HG03575 (cell line): ENCODE measurements at regions not wholly inside any gene's neighbourhood (a gene's known extent, or its start where the extent isn't known, plus 50 kb on each side); places are given as distances from the start of the nearest gene placed in this dataset.
"Not testable (repeated sequence)": the region's sequence is repeated elsewhere in the genome, so short reads cannot be mapped to it uniquely, and the experiment has no call there.

Experiments
- ATAC-seq: cut with Tn5 transposase; IDR thresholded peaks from one replicate; pipeline ENCODE4 v1.9.1; 2021; ENCODE audit not compliant: unreplicated experiment, insufficient number of reproducible peaks, low FRiP score; ENCODE audit errors: extremely low read depth

DNA sequence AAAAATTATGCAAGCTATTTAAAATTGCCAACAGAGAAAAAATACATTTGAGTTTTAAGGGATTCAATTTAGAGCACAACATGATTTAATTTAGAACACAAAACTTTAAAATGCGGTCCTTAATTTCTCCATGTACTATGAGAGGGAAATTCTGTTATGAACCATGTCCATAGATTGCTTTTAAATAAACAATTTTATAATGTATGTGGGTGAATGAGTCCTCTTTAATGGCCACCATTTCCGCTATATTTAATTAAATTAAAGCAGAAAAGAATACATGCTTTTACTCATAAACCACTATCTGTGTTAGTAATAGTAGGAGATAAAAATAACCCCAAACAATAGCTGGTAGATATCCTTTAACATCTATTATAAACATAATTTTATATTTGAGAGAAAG, 914.6 kb downstream of the LTN1 start:
- ATAC-seq = no peak

DNA sequence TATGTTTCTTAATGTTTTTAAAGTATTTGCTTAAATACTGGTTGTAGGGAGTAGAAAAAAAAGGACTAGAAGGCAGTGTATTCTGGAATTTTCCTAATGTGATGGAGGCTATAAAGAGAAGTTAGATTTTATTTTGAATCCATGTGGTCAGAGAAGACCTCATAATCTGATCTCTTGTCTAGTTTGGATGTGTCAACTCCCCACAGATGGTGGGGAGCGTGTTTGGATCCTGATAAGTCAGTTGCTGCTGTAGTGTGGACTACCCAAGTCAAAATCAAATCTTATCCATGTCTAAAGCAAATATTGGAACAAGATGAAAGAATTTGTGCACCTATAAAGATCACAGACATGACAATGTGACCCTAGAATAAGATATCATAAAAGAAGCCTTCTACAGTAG, 918.0 kb downstream of the LTN1 start:
- no peak for ATAC-seq

DNA sequence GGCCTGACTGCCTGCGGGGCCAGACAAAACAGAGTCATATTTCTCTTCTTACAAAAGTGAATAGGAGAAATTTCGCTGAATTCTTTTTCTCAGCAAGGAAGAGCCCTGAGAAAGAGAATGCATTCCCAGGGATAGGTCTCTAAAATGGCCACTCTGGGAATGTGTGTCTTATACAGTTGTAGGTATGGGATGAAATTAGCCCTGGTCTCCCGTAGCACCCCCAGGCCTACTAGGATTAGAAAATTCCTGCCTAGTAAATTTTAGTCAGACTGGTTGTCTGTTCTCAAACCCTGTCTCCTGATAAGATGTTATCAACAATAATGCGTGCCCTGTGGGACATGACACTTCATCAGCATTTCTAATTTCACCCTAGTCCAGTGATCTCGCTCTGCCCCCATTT, 920.1 kb downstream of the LTN1 start:
- no peak for ATAC-seq

DNA sequence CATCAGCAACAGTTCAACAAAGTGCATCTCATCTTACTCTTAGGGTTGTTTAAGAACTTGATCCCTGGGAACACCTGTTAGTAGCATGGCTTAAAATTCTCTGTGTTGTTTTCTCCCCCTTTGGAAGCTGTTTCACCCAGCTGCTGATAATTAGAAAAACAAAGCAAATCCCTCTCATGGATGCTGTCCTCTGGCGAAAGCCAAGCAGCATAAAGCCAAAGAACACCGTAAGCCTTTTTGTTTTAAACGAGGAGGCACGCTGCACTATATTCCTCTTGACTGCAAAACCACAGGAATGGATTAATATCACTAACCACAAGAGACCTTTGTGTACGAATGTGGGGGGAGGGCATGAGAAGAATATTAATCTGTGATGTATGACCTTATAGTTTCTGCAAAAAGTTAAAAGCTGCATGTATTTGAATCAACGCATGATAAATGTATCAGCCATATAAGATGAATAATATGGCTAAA, 923.2 kb downstream of the LTN1 start:
- ATAC-seq = no peak

DNA sequence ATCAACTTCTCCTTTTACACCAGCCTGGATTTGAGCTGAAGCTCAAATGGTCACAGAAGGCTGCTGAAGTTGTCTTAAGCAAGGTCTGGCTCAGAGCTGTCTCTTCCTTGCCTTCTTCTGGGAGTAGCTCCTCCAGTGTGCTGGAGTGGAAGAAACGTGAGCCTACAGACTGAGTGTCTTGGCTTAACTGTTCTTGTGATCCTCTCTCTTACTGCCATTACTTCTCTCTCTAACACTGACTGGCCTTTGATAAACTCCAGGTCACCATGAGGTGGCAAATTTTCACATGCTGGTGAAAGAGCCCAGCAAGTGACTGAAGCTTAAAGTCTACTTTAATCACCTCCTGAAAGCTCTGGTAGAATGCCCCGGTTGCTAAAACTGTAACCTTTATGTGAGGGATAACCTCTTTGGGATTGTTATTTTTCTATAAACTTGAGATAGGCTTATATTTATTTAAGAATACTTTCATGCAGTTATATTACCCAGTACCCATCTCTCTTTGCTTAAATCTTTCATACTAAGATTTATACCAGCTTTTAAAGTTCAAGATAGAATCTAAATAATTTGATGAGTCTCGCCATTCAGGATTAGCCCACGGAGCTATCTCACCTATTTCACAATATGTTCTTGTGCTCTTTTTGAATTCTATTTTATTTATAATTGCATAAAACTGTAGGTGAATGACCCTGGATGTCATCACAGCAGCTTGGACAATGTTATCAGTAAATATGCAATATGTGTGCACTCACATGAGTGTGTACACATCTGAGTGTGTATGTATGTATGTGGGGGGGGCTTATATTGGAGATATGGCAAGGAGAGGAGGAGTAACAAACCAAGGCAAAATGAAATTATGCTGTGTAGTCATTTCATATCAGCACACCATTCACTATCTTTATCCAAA, 924.0 kb downstream of the LTN1 start:
- ATAC-seq = no peak

DNA sequence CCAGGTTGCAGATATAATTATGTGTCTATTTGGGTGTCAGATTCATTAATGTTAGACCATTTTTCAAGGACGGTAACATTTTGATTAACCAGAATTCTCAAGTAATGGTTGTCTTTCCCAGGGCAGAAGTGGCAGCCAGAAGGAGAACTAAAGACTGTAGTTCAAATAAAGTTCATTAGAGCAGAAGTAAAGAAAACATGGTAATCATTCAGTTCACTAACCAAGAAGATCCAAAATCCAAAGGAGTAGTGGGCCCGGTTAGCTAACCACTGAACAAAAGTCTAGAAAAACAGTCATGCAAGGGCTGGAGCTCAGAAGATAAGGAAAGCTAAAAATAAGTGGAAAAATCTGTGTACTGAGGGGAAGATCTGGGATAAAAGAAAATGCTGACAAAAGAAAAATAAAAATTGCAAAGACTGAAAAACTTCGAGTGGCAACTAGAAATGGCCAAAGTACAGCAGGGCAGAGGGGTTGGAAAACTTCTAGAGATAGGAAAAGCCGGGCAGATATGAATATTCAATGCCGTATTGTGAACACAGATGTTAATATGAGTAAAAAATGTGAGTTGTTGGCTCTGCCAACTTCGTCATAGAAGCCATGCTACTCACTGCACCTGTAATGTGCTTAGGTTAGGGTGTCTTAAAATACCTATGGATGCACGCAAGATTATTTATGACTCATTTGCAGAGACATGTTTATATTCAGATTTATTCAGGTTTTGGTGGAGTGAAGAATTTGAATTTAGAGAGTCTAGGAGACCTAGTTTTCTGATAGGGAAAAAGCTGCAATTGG, 925.9 kb downstream of the LTN1 start:
- ATAC-seq = no peak

DNA sequence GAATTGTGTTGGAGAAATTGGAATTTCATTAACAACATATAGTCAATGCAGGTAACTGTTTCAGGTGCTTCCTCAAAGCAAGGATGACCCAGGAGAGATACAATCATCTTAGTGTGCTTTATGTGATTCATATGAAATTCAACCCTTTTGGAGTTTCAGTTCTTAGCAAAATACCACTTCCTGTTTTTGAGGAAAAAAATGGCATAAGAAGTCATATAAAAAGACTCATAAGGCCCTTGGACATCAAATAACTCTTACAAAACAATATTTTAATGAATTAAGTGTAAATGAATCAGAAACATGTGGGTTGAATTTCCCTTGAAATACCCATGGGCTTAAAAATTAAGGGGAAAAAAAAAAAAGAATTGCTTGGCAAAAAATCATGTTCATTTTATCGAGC, 926.6 kb downstream of the LTN1 start:
- no peak for ATAC-seq

DNA sequence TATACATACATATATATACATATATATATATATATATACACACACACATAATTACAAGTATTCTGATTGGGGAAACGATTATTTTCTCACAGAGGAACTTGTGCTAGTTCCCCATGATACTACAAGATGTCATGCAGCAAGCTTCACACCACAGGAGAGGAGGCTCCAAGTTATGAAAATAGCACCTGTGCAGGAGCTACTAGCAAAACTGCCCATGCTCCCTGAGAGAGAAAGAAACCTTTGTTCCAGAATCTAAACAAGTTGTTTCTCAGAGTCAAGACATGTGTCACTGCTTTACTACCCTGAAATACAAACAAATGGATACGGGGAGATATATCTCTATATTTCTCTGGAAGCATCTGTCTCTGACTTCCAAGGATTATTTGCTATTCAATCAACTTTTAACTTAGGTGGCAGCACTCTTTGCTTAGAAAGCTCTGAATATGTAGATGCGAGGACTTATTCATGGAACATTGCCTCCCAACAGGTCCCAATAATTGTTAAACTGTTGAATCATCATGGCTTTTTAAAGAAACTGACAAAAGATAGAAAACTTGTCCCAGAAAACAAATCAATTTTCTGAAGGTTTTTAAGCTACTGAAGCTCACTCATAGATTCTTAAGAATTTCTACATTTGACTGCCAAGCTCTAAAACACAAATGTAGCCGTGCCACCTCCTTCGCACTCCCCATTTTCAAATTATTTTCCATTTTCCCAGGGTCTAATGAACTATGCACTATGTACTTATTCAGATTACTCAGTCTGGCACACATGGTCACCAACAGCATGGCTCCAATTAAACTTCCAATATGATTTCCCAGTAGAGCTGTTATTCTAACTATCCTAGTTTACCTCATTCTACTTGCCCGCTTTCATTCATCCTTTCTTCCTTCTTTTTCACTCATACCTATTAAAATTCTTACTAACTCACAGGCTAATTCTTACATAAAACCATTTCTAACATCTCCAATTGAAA, 929.1 kb downstream of the LTN1 start:
- no peak for ATAC-seq

DNA sequence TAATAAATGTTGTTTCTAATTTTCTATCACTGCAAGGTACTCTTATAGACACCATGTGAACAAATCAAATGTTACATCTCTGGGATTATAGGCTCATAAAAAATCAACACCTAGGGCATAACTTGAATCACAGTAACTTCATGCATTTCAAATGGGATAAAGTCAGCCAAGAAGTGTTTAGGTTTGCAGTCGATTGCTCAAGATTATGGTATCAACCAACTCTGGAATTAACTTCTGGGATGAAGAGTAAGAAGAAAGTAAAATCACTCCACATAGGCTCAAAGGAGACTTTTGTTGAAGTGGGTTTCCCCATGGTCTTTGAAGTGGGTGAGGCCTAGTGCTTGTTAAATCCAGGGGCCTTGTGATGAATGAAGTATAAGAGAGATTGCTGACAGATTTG, 939.7 kb downstream of the LTN1 start:
- not testable (repeated sequence) for ATAC-seq

DNA sequence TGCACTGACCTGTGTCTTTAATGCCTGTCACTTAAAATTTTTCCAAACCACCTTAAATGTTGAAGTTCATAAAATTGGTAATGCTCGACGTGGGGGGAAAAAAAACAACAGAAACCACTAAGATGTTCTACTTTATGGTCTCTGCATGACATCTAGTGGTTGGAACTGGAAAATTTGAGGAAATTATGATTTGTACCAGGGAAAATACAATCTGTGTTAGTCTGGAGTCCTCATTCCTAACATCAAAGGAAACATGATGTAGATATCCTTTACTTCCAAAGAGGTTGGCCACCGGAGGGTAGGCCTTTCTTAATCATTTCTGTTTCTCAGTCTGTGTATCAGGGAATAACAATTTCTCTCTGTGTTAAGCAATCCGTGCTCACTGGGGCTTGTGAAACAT, 941.0 kb downstream of the LTN1 start:
- ATAC-seq = not testable (repeated sequence)

DNA sequence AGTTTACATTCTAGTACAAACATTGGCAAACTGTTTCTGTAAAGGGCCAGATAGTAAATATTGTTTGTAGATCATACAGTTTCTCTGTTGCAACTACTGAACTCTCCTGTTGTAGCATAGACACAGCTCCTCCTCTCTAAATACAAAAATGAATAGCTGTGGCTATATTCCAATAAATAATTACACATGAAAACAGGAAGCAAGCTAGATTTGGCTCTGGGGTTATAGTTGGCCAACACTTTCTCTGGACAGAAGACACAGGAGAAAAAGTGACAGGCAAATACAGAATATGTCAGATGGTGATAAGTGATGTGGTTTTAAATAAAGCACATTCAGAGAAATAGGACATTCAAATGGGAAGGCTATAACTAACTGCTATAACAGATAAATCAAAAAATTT, 957.0 kb downstream of the LTN1 start:
- not testable (repeated sequence) for ATAC-seq

DNA sequence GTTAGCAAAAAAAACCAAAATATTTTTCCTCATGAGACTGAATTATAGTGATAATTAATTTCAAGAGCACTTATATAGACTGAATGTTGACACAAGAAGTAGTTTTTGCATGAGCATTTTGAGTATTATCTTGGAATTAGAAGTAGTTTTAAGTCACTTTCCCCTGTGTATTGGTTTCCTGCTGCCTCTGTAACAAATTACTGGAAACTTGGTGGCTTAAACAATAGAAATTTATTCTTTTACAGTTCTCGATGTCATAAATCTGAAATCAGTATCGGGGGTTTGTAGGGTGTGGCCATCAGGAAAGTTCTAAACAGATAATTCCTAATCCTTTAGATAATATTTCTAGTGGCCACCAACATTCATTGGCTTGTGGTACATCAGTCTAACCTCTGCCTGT, 957.8 kb downstream of the LTN1 start:
- ATAC-seq = not testable (repeated sequence)

DNA sequence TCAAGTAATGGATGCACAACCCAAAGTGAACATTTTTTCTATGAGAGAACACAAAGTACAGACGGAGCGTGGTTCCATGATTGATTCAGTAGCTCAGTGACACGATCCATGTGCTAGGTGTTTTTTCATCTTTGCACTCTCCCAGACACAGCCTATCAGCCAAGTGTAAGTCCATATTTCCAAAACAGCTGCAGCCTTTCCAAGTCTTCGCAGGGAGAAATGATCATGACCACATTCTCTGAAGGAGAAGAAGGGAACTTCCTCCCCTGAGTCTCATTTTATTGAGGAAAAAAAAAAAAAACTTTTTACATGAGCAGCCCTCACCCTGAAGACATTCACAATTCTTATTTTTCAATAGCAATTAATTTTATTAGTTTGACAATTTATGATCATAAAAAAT, 958.3 kb downstream of the LTN1 start:
- not testable (repeated sequence) for ATAC-seq

DNA sequence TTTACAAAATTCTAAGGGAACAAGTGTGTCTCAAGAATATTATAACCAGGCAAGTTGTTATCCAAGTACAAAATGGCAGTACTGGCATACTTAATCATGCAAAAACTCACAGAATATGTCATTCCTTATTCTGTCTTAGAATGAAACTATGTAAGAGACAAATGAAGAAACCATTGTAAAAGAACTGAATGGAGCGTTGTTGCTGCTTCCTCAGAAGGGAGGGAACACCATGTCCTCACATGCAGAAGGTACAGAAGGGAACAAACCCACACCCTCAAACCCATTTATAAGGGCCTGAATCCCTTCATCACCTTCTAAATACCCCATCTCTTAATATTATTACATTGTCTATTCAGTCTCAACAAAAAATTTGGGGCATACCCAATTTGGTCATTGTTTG, 960.0 kb downstream of the LTN1 start:
- not testable (repeated sequence) for ATAC-seq

DNA sequence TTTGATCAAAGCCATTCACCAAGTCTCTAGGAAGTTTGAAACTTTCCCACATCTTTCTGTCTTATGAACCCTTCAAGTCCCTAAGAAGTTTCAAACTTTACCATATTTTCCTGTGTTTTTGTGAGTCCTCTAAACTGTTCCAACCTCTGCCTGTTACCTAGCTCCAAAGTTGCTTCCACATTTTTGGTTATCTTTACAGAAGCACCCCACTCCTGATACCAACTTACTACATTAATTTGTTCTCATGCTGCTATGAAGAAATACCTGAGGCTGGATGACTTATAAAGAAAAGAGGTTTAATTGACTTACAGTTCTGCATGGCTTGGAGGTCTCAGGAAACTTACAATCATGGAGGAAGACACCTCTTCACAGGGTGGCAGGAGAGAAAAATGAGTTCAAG, 961.6 kb downstream of the LTN1 start:
- not testable (repeated sequence) for ATAC-seq

DNA sequence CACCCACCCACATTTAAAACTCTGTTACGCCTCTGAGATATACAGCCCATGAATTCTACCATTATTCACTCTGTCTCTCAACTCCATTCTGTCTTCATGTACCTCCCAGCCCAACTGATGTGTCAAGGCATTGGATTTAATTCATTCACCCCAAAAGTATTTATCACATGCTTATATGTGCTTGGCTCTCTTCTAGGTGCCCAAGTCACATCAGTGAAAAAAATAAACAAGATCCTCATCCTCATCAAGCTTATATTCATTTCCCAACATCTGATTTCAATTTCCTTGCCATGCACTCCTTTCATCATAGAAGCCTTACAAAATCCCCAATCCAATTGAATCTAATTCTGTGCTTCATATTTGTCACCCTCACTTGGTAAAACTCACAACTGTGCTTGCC, 967.6 kb downstream of the LTN1 start:
- ATAC-seq = no peak

DNA sequence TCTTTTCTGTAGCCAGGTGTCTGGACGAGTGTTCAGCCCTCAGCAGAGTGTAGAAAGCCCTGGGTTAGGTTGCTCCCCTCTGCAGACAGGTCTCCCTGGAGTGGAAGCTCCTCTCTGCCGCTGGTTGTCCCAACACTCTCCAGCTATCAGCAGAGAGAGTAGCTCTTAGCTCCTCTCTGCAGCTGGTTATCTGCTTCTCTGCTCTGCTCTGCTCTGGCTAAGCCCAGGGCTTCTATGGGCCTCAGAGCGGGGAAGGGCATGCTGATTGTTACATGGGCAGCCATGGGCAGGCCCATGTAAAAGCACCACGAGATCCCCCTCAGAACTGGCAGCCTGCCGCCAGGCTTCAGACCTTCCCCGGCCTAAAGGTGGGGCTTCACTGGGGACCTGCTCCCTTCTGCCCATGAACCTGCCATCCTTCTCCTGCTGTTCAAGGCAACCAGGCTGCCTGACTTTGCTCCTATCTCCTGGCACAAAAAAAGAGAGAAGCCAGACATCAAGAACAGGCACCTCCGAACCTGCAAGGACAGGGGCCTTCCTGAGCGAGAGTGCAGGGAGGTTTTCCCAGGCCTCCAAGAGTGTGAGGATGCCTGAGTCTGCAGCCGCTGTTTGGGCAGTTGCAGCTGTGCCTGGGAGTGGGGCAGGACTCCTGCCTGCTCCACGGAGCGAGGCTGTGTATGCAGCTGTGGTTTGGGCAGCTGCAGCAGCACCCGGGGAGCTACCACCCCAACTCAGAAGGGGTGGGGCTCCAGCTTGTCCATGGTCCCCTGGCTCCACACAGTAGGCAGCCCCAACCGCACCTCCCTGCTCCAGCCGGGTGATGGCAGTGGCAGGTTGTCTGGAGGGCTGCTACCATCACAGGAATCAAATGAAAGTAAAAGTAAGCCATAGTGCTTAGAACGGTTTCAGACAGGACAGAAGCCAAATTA, 973.7 kb downstream of the LTN1 start:
- no peak for ATAC-seq

DNA sequence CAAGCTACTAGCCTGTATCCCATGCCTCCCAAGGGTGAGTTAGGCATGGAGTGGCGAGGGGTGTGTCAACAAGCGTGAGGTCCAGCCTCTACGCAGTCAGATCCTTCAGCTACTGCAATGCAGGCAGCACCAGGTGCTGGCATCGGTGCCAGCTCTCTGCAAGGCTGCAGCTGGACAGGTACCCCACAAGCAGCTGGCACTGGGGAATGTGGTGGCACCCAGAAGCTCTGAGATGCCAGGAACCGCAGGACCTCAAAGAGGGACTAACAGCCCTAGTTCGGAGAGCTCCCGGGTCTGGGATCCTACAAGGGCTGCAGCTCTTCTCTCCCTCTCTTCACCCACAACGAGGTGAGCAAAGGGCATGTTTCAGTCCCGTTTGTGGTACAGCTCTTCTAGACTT, 974.5 kb downstream of the LTN1 start:
- ATAC-seq = no peak
